ENCODE measurements at regions not wholly inside any gene's neighbourhood (a gene's known extent, or its start where the extent isn't known, plus 50 kb on each side); places are given as distances from the start of the nearest gene placed in this dataset.

DNA sequence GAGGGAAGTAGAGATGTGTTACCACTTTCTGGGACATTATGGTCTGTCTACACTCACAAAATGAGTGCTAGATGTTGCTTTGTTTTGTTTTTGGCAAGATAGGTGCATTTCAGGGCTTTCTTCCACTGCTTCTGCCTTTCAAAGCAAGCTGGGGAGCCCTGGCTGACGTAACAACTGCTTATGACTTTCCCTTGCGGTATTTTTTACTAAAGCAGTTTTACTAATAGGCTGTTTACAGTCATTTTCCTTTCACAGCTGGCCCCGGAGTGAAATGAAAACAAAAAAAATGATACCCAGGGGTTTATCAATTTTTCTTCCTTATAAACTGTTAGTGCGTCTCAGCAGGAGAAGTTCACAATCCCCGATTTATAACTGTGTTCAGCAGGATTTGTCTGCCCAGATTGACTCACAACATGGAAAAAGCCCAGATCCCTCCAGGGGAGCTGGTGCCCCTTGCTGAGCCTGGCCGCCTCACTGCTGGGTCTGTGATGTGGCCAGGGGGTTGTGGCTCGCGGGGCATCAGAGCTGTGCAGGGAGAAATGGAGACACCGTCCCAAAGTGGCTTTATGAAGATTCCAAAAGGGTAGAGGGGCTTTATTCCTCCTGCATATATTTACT lies 184.4 kb upstream of the HS3ST3A1 start:
- Histone ChIP-seq H3K36me3 (ENCODE audit: insufficient read depth, low read length, poor library complexity, severe bottlenecking) (no peaks in the 10 kb centered on the region), H3K4me1 (ENCODE audit: insufficient read depth, low read length, poor library complexity, severe bottlenecking) (no peaks in the 10 kb centered on the region), H3K9me3 (ENCODE audit: low read depth, low read length, poor library complexity, severe bottlenecking) (peaks cover 15% of the 10 kb centered on the region), H3K27ac (ENCODE audit: low read depth, low read length, poor library complexity, severe bottlenecking) (no peak overlapping the region), H3K27me3 (replicated peaks; ENCODE audit: insufficient read depth, low read depth, low read length, poor library complexity) (no peaks in the 10 kb centered on the region), H3K4me3 (ENCODE audit: low read depth, low read length, poor library complexity, severe bottlenecking) (no peak overlapping the region)
- no peak for TF ChIP-seq EZH2 (IDR thresholded peaks at IDR 0.05; ENCODE audit: borderline replicate concordance, low read depth, low read length, poor library complexity, severe bottlenecking)
- TF ChIP-seq, protein P1, sequence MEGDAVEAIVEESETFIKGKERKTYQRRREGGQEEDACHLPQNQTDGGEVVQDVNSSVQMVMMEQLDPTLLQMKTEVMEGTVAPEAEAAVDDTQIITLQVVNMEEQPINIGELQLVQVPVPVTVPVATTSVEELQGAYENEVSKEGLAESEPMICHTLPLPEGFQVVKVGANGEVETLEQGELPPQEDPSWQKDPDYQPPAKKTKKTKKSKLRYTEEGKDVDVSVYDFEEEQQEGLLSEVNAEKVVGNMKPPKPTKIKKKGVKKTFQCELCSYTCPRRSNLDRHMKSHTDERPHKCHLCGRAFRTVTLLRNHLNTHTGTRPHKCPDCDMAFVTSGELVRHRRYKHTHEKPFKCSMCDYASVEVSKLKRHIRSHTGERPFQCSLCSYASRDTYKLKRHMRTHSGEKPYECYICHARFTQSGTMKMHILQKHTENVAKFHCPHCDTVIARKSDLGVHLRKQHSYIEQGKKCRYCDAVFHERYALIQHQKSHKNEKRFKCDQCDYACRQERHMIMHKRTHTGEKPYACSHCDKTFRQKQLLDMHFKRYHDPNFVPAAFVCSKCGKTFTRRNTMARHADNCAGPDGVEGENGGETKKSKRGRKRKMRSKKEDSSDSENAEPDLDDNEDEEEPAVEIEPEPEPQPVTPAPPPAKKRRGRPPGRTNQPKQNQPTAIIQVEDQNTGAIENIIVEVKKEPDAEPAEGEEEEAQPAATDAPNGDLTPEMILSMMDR (conservative IDR thresholded peaks at IDR 0.05; ENCODE audit: low read depth, low read length) = no peak
- DNase-seq (ENCODE audit: low spot score) = no peak
- no TSS peak for BruUV-seq (replicated peaks)
- POLR2A ChIA-PET (ENCODE audit: low non-redundant PET) = interaction anchor here (0.6 kb wide), 1 partner anchor 987 kb away, joined by 4 read pairs; no protein-coding TSS in a partner anchor
- intact Hi-C loops (cut with micrococcal nuclease; ENCODE audit: unreplicated experiment) = no loop called here
- CTCF ChIA-PET = no interaction called here

DNA sequence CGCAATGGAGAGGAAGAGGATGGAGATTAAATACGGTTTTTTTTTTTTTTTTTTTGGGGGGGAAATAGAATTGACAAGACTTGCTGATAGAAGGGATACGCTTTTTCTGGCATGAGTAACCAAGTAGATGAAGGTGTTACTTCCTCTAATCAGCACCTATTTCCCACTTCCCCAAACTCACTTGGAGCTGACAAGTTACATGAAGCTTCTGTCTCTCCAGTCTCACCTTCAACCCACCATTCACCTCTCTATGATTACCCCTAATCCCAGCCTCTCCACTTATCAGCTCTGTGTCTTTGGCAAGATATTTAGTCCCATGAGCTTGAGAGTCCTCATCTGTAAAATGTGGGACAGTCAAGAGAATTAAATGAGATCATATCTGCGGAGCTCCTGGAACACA lies 185.9 kb upstream of the HS3ST3A1 start:
- ChIA-PET CTCF (no interaction called here), POLR2A (ENCODE audit: low non-redundant PET) (no interaction called here)
- intact Hi-C loops (cut with micrococcal nuclease; ENCODE audit: unreplicated experiment) = no loop called here
- H3K4me1 ChIP-seq (ENCODE audit: insufficient read depth, low read length, poor library complexity, severe bottlenecking) = no peaks in the 10 kb centered on the region
- no peak for TF ChIP-seq EZH2 (IDR thresholded peaks at IDR 0.05; ENCODE audit: borderline replicate concordance, low read depth, low read length, poor library complexity, severe bottlenecking)
- TF ChIP-seq, protein P1 (conservative IDR thresholded peaks at IDR 0.05; ENCODE audit: low read depth, low read length) = no peak
- no peak overlapping the region for H3K4me3 ChIP-seq (ENCODE audit: low read depth, low read length, poor library complexity, severe bottlenecking)
- H3K27me3 ChIP-seq (replicated peaks; ENCODE audit: insufficient read depth, low read depth, low read length, poor library complexity) = no peaks in the 10 kb centered on the region
- peaks cover 15% of the 10 kb centered on the region for H3K9me3 ChIP-seq (ENCODE audit: low read depth, low read length, poor library complexity, severe bottlenecking)
- H3K36me3 ChIP-seq (ENCODE audit: insufficient read depth, low read length, poor library complexity, severe bottlenecking) = no peaks in the 10 kb centered on the region
- no TSS peak for BruUV-seq (replicated peaks)
- no peak overlapping the region for H3K27ac ChIP-seq (ENCODE audit: low read depth, low read length, poor library complexity, severe bottlenecking)
- DNase-seq (ENCODE audit: low spot score) = no peak

DNA sequence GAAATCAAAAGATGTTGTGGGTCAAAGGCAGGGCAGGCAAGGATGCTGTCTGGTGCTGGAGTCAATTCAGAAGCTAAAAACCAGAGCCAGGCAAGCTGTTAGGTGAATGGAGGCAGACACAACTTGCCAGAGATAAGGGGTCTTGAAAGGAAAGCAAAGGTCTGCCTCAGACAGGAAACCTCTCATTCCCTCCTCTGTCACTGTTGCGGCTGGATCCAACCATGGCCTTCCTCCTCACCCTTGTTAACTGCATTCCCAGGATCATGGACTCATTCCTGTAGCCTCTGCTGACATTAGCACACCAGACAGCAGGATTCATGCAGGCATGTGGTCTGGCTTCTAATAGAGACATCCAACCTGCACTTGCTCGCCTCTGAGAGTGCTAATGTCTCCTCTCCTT lies 186.7 kb upstream of the HS3ST3A1 start:
- H3K27ac ChIP-seq (ENCODE audit: low read depth, low read length, poor library complexity, severe bottlenecking) = no peak overlapping the region
- no peak for TF ChIP-seq EZH2 (IDR thresholded peaks at IDR 0.05; ENCODE audit: borderline replicate concordance, low read depth, low read length, poor library complexity, severe bottlenecking)
- TF ChIP-seq, protein P1 (conservative IDR thresholded peaks at IDR 0.05; ENCODE audit: low read depth, low read length) = no peak
- no peaks in the 10 kb centered on the region for H3K27me3 ChIP-seq (replicated peaks; ENCODE audit: insufficient read depth, low read depth, low read length, poor library complexity)
- intact Hi-C loops (cut with micrococcal nuclease; ENCODE audit: unreplicated experiment) = no loop called here
- DNase-seq (ENCODE audit: low spot score) = no peak
- H3K4me3 ChIP-seq (ENCODE audit: low read depth, low read length, poor library complexity, severe bottlenecking) = no peak overlapping the region
- no peaks in the 10 kb centered on the region for H3K36me3 ChIP-seq (ENCODE audit: insufficient read depth, low read length, poor library complexity, severe bottlenecking)
- H3K9me3 ChIP-seq (ENCODE audit: low read depth, low read length, poor library complexity, severe bottlenecking) = peaks cover 15% of the 10 kb centered on the region
- H3K4me1 ChIP-seq (ENCODE audit: insufficient read depth, low read length, poor library complexity, severe bottlenecking) = no peaks in the 10 kb centered on the region
- no TSS peak for BruUV-seq (replicated peaks)
- ChIA-PET CTCF (no interaction called here), POLR2A (ENCODE audit: low non-redundant PET) (no interaction called here)

Measured in A673 (cell line).